Tibial nerve (tissue), 4 donors: ENCODE measurements at regions not wholly inside any gene's neighbourhood (a gene's known extent, or its start where the extent isn't known, plus 50 kb on each side); places are given as distances from the start of the nearest gene placed in this dataset.
"Not testable (repeated sequence)": the region's sequence is repeated elsewhere in the genome, so short reads cannot be mapped to it uniquely, and the experiment has no call there.

ENCODE experiments used
- EP300 ChIP-seq, 2 donors: sonication (generic); formaldehyde crosslinking; IDR thresholded peaks; one replicate each; pipeline ENCODE4 v1.6.1; 2017; ENCODE audit warnings: antibody characterized with exemption in 2 of 2, mild to moderate bottlenecking in 1 of 2
- POLR2A ChIP-seq, 2 donors: fragments of 450-650 bp; IDR thresholded peaks; one replicate each; pipeline ENCODE4 v1.6.1; 2017; ENCODE audit warnings: antibody characterized with exemption in 2 of 2, mild to moderate bottlenecking in 2 of 2, moderate library complexity in 2 of 2
- TF ChIP-seq, protein P1 (sequence below), 5 experiments: fragments of 200-600 bp in 3 of 5; fragments of 450-650 bp in 2 of 5; sonication (generic) in 3 of 5; IDR thresholded peaks; one replicate each; pipeline ENCODE4 v1.5.1; 2016 to 2019; ENCODE audit warnings: antibody characterized with exemption in 5 of 5, mild to moderate bottlenecking in 3 of 5, moderate library complexity in 2 of 5

DNA sequence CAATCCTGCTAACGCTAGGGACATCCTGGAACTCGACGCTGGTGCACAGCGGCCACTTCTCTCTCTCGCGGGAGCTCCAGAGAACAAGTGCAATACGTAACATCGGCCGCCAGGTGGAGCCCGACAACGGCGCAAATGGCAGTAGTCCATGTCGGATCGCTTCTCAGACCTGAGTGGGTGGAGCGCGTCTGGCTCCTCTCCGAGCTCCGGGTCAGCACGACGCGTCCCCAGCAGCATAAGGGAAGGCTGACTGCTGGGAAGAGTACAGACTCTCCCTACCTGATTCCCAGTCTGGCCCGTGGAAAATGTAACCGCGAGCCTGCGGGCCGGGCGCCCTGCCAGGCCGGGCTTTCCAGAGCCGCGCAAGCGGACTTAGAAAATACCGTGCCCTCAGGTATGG lies 1725.8 kb downstream of the SPATA31A7 start:
- TF ChIP-seq, protein P1, sequence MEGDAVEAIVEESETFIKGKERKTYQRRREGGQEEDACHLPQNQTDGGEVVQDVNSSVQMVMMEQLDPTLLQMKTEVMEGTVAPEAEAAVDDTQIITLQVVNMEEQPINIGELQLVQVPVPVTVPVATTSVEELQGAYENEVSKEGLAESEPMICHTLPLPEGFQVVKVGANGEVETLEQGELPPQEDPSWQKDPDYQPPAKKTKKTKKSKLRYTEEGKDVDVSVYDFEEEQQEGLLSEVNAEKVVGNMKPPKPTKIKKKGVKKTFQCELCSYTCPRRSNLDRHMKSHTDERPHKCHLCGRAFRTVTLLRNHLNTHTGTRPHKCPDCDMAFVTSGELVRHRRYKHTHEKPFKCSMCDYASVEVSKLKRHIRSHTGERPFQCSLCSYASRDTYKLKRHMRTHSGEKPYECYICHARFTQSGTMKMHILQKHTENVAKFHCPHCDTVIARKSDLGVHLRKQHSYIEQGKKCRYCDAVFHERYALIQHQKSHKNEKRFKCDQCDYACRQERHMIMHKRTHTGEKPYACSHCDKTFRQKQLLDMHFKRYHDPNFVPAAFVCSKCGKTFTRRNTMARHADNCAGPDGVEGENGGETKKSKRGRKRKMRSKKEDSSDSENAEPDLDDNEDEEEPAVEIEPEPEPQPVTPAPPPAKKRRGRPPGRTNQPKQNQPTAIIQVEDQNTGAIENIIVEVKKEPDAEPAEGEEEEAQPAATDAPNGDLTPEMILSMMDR (IDR thresholded peaks at IDR 0.05) = not testable (repeated sequence)
- not testable (repeated sequence) for TF ChIP-seq POLR2A, EP300 (IDR thresholded peaks at IDR 0.05)
